ENCODE measurements at regions not wholly inside any gene's neighbourhood (a gene's known extent, or its start where the extent isn't known, plus 50 kb on each side); places are given as distances from the start of the nearest gene placed in this dataset.

- Mint-ChIP-seq H3K27me3 (ENCODE audit: unreplicated experiment) (no peaks in the 10 kb centered on the region), H3K36me3 (ENCODE audit: unreplicated experiment) (no peaks in the 10 kb centered on the region), H3K4me1 (ENCODE audit: low read depth, unreplicated experiment) (peaks cover 6% of the 10 kb centered on the region), H3K27ac (ENCODE audit: unreplicated experiment) (no peak overlapping the region), H3K4me3 (ENCODE audit: unreplicated experiment) (no peak overlapping the region), H3K9me3 (ENCODE audit: unreplicated experiment) (no peaks in the 10 kb centered on the region)
- no peak for DNase-seq
- no peak for TF ChIP-seq CTCF (IDR thresholded peaks at IDR 0.05; ENCODE audit: partially characterized antibody, unreplicated experiment)
These were observed 431.6 kb upstream of the C9orf72 start for GRCh38 chr9:28004900-28005299.

DNA sequence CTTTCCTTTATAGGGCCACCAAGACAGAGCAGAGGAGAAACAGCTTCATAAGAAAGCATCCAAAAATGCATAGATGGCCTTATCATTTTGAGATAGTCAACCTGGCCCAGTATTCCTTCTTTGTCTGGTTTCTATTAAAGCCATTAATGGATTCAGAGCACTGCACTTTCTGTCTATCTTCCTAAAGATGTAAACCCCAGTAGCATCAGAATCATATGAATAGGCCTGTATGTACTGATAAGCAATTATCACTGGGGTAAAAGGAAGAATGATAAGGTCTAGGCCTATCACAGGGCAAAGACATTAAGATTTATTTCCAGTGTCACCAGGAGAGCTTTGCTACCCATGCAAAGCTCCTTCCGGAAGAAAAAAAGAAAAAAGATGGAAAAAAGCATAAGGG, 432.5 kb upstream of the C9orf72 start:
- Mint-ChIP-seq H3K9me3 (ENCODE audit: unreplicated experiment) (no peaks in the 10 kb centered on the region), H3K27me3 (ENCODE audit: unreplicated experiment) (no peaks in the 10 kb centered on the region), H3K36me3 (ENCODE audit: unreplicated experiment) (no peaks in the 10 kb centered on the region), H3K4me1 (ENCODE audit: low read depth, unreplicated experiment) (peaks cover 5% of the 10 kb centered on the region), H3K27ac (ENCODE audit: unreplicated experiment) (no peak overlapping the region), H3K4me3 (ENCODE audit: unreplicated experiment) (no peak overlapping the region)
- DNase-seq = no peak
- TF ChIP-seq CTCF (IDR thresholded peaks at IDR 0.05; ENCODE audit: partially characterized antibody, unreplicated experiment) = no peak

DNA sequence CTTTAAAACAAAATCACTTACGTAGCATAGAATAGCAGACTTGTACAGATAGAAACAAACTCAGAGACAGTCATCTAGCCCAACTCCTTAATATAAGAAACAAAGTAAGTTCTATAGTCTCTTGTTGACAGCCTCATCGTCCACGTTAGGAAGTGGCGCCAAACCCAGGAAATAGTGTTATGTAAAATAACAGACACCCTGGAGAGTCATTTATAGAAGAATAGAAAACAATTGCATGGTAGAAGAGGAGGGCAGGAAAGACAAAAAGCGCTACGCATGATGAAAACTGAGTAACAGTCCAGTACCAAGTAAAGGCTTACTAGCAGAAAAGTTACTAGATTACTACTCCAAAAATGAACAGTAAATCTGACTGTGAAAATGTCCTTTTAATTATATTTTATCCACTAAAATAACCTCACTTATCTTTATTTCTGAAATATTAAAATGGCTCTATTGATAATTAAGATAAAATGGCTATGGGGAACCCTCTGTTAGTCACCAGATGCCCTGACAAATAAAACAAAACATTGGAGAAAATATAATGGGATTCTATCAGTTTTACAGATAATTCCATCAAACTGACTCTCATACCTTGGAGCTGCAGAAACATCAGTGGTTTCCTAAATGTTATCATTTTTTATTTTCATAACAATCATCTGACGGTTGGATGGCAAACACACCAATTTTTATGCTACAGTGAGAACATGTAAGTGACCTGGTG, 434.0 kb upstream of the C9orf72 start:
- H3K27ac Mint-ChIP-seq (ENCODE audit: unreplicated experiment) = no peak overlapping the region
- H3K9me3 Mint-ChIP-seq (ENCODE audit: unreplicated experiment) = no peaks in the 10 kb centered on the region
- H3K4me1 Mint-ChIP-seq (ENCODE audit: low read depth, unreplicated experiment) = no peaks in the 10 kb centered on the region
- H3K4me3 Mint-ChIP-seq (ENCODE audit: unreplicated experiment) = no peak overlapping the region
- no peaks in the 10 kb centered on the region for H3K27me3 Mint-ChIP-seq (ENCODE audit: unreplicated experiment)
- DNase-seq = no peak
- no peaks in the 10 kb centered on the region for H3K36me3 Mint-ChIP-seq (ENCODE audit: unreplicated experiment)
- TF ChIP-seq CTCF (IDR thresholded peaks at IDR 0.05; ENCODE audit: partially characterized antibody, unreplicated experiment) = no peak

DNA sequence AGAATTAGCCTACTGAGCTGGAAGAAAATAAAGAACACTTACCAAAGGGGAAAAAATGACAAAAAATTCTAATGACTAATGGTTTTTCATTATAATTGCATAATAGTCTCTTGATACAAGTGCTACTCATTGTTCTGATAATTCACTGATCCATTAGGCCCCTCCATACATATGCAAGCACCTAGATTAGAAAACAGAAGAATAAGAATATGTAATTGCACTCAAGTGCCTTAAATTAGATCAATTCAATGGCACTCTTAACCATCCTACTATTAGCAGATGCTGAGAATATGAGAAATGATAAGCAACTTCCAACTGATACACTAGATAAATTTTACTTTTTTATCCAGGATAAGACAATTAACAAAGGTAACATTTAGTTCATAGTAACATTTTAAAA, 440.9 kb upstream of the C9orf72 start:
- H3K27ac Mint-ChIP-seq (ENCODE audit: unreplicated experiment) = no peak overlapping the region
- no peak for TF ChIP-seq CTCF (IDR thresholded peaks at IDR 0.05; ENCODE audit: partially characterized antibody, unreplicated experiment)
- H3K4me1 Mint-ChIP-seq (ENCODE audit: low read depth, unreplicated experiment) = peaks cover 4% of the 10 kb centered on the region

DNA sequence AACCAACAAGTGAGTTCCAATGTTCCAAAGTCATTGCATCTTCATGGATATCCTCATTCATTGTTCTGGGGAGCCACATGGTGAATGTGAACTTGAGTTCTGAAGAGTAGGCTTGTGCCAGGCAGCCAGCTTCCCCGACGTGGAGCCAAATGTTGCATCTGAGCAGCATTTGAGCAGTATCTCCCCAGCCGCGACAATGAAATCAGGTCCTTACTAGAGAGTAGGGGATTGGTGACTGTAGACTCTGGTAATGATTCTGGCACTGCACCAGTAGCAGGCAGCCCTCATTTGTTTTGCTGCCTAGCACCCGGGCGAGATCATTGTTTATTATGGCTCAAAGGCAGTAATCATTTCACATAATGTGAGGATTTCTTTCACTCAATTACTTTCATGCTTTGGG, 451.4 kb upstream of the C9orf72 start:
- Mint-ChIP-seq H3K4me1 (ENCODE audit: low read depth, unreplicated experiment) (peaks cover under 1% of the 10 kb centered on the region), H3K36me3 (ENCODE audit: unreplicated experiment) (no peaks in the 10 kb centered on the region), H3K9me3 (ENCODE audit: unreplicated experiment) (no peaks in the 10 kb centered on the region), H3K27me3 (ENCODE audit: unreplicated experiment) (no peaks in the 10 kb centered on the region), H3K4me3 (ENCODE audit: unreplicated experiment) (no peak overlapping the region), H3K27ac (ENCODE audit: unreplicated experiment) (no peak overlapping the region)
- TF ChIP-seq CTCF (IDR thresholded peaks at IDR 0.05; ENCODE audit: partially characterized antibody, unreplicated experiment) = no peak
- no peak for DNase-seq

More for the DNA sequence above, 440.9 kb upstream of the C9orf72 start:
- no peak overlapping the region for H3K4me3 Mint-ChIP-seq (ENCODE audit: unreplicated experiment)
- H3K9me3 Mint-ChIP-seq (ENCODE audit: unreplicated experiment) = no peaks in the 10 kb centered on the region
- H3K36me3 Mint-ChIP-seq (ENCODE audit: unreplicated experiment) = no peaks in the 10 kb centered on the region
- DNase-seq = no peak
- H3K27me3 Mint-ChIP-seq (ENCODE audit: unreplicated experiment) = peaks cover 2% of the 10 kb centered on the region
